CD4-positive, alpha-beta T cell (primary cell): ENCODE measurements at regions not wholly inside any gene's neighbourhood (a gene's known extent, or its start where the extent isn't known, plus 50 kb on each side); places are given as distances from the start of the nearest gene placed in this dataset.
"Not testable (repeated sequence)": the region's sequence is repeated elsewhere in the genome, so short reads cannot be mapped to it uniquely, and the experiment has no call there.

Source experiments
- ATAC-seq: fragments of 200-7000 bp; cut with Tn5 transposase; one replicate; pipeline ENCODE4 v1.10.0; 2022; ENCODE audit warnings: mild to moderate bottlenecking; ENCODE audit not compliant: poor library complexity
- CTCF ChIA-PET: fragments of 350-600 bp; sonication (Branson Sonifier 250); formaldehyde crosslinking; loops from one replicate; lab custom pipeline; 2021; ENCODE audit warnings: antibody characterized with exemption, inconsistent platforms; lab: Charles Lee
- POLR2A ChIA-PET: fragments of 350-600 bp; sonication (Branson Sonifier 250); formaldehyde crosslinking; loops from one replicate; lab custom pipeline; 2021; ENCODE audit warnings: antibody characterized with exemption, inconsistent platforms; lab: Charles Lee
- DNase-seq, 14 experiments: peaks; one replicate each; pipeline ENCODE4 v3.0.0-alpha.2; 2013 to 2020; ENCODE audit warnings: mixed read lengths in 2 of 14
- H3K27ac ChIP-seq, 2 donors: one replicate each; pipeline versions ENCODE4 v1.5.1 to v1.7.0; 2013; ENCODE audit warnings: low read length in 2 of 2, low read depth in 1 of 2, mild to moderate bottlenecking in 1 of 2
- H3K27me3 ChIP-seq, 2 experiments: 1 replicate in 1 of 2; 2 replicates in 1 of 2; pipeline versions ENCODE4 v1.6.1 to v1.7.0; 2013; ENCODE audit warnings: low read length in 2 of 2, control low read depth in 1 of 2, mild to moderate bottlenecking in 1 of 2, moderate library complexity in 1 of 2; ENCODE audit not compliant: insufficient read depth in 2 of 2, control insufficient read depth in 1 of 2
- H3K36me3 ChIP-seq: one replicate; pipeline ENCODE4 v1.6.1; 2013; ENCODE audit warnings: low read length, control low read depth; ENCODE audit not compliant: insufficient read depth
- H3K4me1 ChIP-seq: one replicate; pipeline ENCODE4 v1.6.1; 2013; ENCODE audit warnings: low read length, control low read depth; ENCODE audit not compliant: insufficient read depth
- H3K4me3 ChIP-seq: one replicate; pipeline ENCODE4 v1.5.1; 2013; ENCODE audit warnings: mild to moderate bottlenecking, low read length, moderate library complexity
- H3K9me3 ChIP-seq, 2 experiments: 1 replicate in 1 of 2; 2 replicates in 1 of 2; pipeline versions ENCODE4 v1.6.1 to v1.7.0; 2013; ENCODE audit warnings: low read length in 2 of 2, mild to moderate bottlenecking in 2 of 2, control low read depth in 1 of 2, moderate library complexity in 1 of 2; ENCODE audit not compliant: control insufficient read depth in 1 of 2, insufficient read depth in 1 of 2
- H3K27ac Mint-ChIP-seq: one replicate; pipeline ENCODE4 v1.8.0; 2020; ENCODE audit warnings: mixed read lengths
- H3K27me3 Mint-ChIP-seq: one replicate; pipeline ENCODE4 v1.8.0; 2021; ENCODE audit warnings: mixed read lengths
- H3K36me3 Mint-ChIP-seq: one replicate; pipeline ENCODE4 v1.8.0; 2021; ENCODE audit warnings: low read depth, mixed read lengths
- H3K4me1 Mint-ChIP-seq: one replicate; pipeline ENCODE4 v1.8.0; 2021; ENCODE audit warnings: low read depth, mixed read lengths
- H3K4me3 Mint-ChIP-seq: one replicate; pipeline ENCODE4 v1.8.0; 2020; ENCODE audit warnings: mild to moderate bottlenecking, mixed read lengths
- H3K9me3 Mint-ChIP-seq: one replicate; pipeline ENCODE4 v1.8.0; 2020; ENCODE audit warnings: mixed read lengths
- CTCF ChIP-seq: fragments of 200-600 bp; IDR thresholded peaks from one replicate; pipeline ENCODE4 v1.8.0; 2022; ENCODE audit warnings: antibody characterized with exemption, mild to moderate bottlenecking
- intact Hi-C, 2 experiments: fragments of 100-400 bp; cut with DNase I in 1 of 2; cut with micrococcal nuclease in 1 of 2; formaldehyde crosslinking; loops; one replicate each; pipeline versions ENCODE4 v1.15.1 to v1.9.0; 2023 to 2025; cut with DNase I, micrococcal nuclease

- no peak overlapping the region for H3K4me3 Mint-ChIP-seq
- no peaks in the 10 kb centered on the region for H3K4me1 Mint-ChIP-seq
- CTCF ChIA-PET, result no interaction called here
- POLR2A ChIA-PET, result no interaction called here
- ATAC-seq, result no peak
- no peak overlapping the region for H3K4me3 ChIP-seq
- intact Hi-C loops, result no loop called here
- peaks cover 17% of the 10 kb centered on the region for H3K9me3 Mint-ChIP-seq
- no peaks in the 10 kb centered on the region for H3K27me3 ChIP-seq
- DNase-seq, result no peak
- peaks cover 0 to 5% of the 10 kb centered on the region in 2 experiments for H3K9me3 ChIP-seq
- no peak overlapping the region for H3K27ac ChIP-seq
- no peak overlapping the region for H3K27ac Mint-ChIP-seq
- H3K36me3 Mint-ChIP-seq, result no peaks in the 10 kb centered on the region
- no peaks in the 10 kb centered on the region for H3K27me3 Mint-ChIP-seq
- no peaks in the 10 kb centered on the region for H3K4me1 ChIP-seq
- H3K36me3 ChIP-seq, result no peaks in the 10 kb centered on the region
- no peak for TF ChIP-seq CTCF
These were observed 442.3 kb downstream of the EPHA7 start for GRCh38 chr6:92977018-92977417.

- Histone ChIP-seq H3K4me3 (no peak overlapping the region), H3K36me3 (no peaks in the 10 kb centered on the region), H3K27ac (no peak overlapping the region), H3K9me3 (no peaks in the 10 kb centered on the region), H3K4me1 (no peaks in the 10 kb centered on the region), H3K27me3 (no peaks in the 10 kb centered on the region)
- intact Hi-C loops, result no loop called here
- CTCF ChIA-PET, result no interaction called here
- Mint-ChIP-seq H3K36me3 (no peaks in the 10 kb centered on the region), H3K4me3 (no peak overlapping the region), H3K4me1 (no peaks in the 10 kb centered on the region), H3K27me3 (no peaks in the 10 kb centered on the region), H3K27ac (no peak overlapping the region), H3K9me3 (peaks cover 2% of the 10 kb centered on the region)
- POLR2A ChIA-PET, result no interaction called here
- no peak for ATAC-seq
- no peak for DNase-seq
- no peak for TF ChIP-seq CTCF
These were observed 452.0 kb downstream of the EPHA7 start for GRCh38 chr6:92967362-92967761.

GRCh38 chr6:92962846-92963245 is 456.5 kb downstream of the EPHA7 start:
- no peaks in the 10 kb centered on the region for H3K4me1 ChIP-seq
- H3K4me1 Mint-ChIP-seq, result no peaks in the 10 kb centered on the region
- no peak for ATAC-seq
- H3K27ac Mint-ChIP-seq, result no peak overlapping the region
- no peaks in the 10 kb centered on the region for H3K27me3 ChIP-seq
- TF ChIP-seq CTCF, result no peak
- no peak for DNase-seq
- no peaks in the 10 kb centered on the region for H3K36me3 ChIP-seq
- no peak overlapping the region for H3K4me3 Mint-ChIP-seq
- H3K9me3 Mint-ChIP-seq, result peaks cover 10% of the 10 kb centered on the region
- ChIA-PET POLR2A (no interaction called here), CTCF (no interaction called here)
- no peaks in the 10 kb centered on the region for H3K27me3 Mint-ChIP-seq
- H3K27ac ChIP-seq, result no peak overlapping the region
- intact Hi-C loops, result no loop called here
- H3K4me3 ChIP-seq, result no peak overlapping the region
- no peaks in the 10 kb centered on the region for H3K36me3 Mint-ChIP-seq
- no peaks in the 10 kb centered on the region for H3K9me3 ChIP-seq

- H3K4me3 ChIP-seq, intact Hi-C loops, H3K36me3 Mint-ChIP-seq, H3K4me1 ChIP-seq, H3K9me3 ChIP-seq, H3K4me1 Mint-ChIP-seq, H3K27me3 Mint-ChIP-seq, H3K27me3 ChIP-seq, H3K27ac Mint-ChIP-seq, H3K27ac ChIP-seq, POLR2A ChIA-PET, CTCF ChIA-PET, DNase-seq, H3K36me3 ChIP-seq, H3K9me3 Mint-ChIP-seq, H3K4me3 Mint-ChIP-seq, ATAC-seq: not testable (repeated sequence)
These were observed 467.2 kb downstream of the EPHA7 start for GRCh38 chr6:92952111-92952510.
